UCSD-AML1 (cell line): ENCODE measurements at regions not wholly inside any gene's neighbourhood (a gene's known extent, or its start where the extent isn't known, plus 50 kb on each side); places are given as distances from the start of the nearest gene placed in this dataset.
"Not testable (repeated sequence)": the region's sequence is repeated elsewhere in the genome, so short reads cannot be mapped to it uniquely, and the experiment has no call there.

Source experiments
- DNase-seq: peaks from one replicate; lab custom pipeline; 2025; ENCODE audit not compliant: unreplicated experiment; lab: John Stamatoyannopoulos, UW

- not testable (repeated sequence) for DNase-seq
Observed at GRCh38 chr17:15858082-15858481, 86.8 kb upstream of the ADORA2B start.

GRCh38 chr17:15860774-15861173 lies 84.2 kb upstream of the ADORA2B start:
- not testable (repeated sequence) for DNase-seq

- DNase-seq = not testable (repeated sequence)
Observed at GRCh38 chr17:15864061-15864460, 80.9 kb upstream of the ADORA2B start.

GRCh38 chr17:15864472-15864871 lies 80.5 kb upstream of the ADORA2B start:
- DNase-seq = not testable (repeated sequence)

- not testable (repeated sequence) for DNase-seq
Observed at GRCh38 chr17:15866015-15866414, 78.9 kb upstream of the ADORA2B start.

GRCh38 chr17:15867331-15867730 lies 77.6 kb upstream of the ADORA2B start:
- DNase-seq = not testable (repeated sequence)

DNA sequence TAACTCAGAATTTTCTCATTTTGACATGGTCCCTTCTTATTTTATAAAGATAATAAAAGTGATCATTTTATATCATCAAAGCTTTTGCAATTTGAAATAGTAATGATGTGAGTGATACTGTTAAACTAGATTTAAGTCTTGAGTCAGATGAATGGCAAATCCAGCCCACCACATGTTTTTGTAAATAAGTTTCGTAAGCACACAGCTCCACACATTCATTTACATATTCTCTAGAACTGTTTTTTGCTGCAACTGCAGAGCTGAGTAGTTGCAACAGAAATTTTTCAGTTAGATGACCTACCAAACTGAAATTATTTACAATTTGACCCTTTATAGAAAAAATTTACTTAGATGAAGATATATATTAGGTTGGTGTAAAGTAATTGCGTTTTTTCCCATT lies 75.1 kb upstream of the ADORA2B start:
- not testable (repeated sequence) for DNase-seq

DNA sequence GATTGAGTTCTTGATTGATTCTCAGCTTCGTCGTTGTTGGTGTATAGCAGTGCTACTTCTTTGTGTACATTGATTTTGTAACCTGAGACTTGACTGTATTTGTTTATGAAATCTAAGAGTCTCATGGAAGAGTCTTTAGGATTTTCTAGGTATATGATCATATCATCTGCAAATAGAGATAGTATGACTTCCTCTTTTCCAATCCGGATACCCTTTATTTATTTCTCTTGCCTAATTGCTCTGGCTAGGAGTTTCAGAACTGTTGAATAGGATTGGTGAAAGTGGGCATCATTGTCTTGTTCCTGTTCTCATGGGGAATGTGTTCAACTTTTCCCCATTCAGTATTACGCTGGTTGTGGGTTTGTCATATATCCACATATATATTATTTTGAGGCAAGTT lies 72.3 kb upstream of the ADORA2B start:
- not testable (repeated sequence) for DNase-seq

GRCh38 chr17:15877882-15878500 lies 66.9 kb upstream of the ADORA2B start:
- DNase-seq = not testable (repeated sequence)

DNA sequence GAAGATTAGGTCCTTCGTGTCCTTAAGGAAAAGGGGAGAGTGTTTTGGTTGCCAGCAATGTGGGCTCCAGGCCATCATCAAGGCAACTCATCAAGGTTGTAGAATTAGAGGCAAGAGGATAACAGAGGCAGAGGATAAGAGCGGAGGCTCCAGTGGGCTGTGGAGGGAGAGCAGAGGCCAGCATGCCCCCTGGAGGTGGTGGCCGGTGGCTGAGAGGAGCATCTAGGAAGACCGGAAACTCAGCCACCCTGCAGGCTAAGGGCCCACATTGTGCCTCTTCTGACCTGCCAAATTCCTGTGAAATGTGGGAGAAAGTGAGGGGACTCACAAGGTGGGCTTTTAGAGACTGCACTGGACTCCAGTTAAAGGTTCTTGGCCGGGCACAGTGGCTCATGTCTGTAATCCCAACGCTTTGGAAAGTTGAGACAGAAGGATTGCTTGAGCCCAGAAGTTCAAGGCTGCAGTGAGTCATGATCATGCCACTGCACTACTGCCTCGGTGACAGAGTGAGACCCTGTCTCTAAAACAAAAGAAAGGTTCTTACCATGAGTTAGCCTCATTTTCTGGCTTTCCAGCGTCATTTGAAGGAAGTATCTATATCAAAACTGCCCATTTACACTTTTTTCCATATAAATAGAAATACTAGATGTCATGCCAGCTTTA lies 62.7 kb upstream of the ADORA2B start:
- no peak for DNase-seq

- no peak for DNase-seq
Observed at GRCh38 chr17:15882777-15883176, 62.2 kb upstream of the ADORA2B start.

DNA sequence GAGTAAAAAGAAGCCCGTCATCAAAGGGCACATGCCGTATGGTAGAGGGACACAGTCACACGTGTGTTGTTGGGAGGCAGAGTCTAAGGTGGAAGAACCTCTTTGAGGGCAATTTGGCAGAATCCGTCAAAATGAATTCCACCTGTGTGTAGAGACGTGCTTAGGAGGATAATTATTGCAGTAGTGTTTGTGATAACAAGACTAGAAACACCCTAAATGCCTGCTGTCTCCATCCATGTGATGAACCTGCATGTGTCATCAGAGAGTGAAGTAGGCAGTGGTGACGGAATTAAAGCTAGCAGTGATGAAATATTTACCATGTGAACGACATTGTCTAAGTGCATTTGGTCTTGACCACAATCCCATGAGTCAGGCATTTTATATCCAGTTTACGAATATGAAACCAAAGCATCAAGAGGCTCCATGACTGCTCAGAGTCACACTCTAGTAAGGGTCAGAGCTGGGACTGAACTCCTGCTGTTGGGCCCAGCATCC lies 61.3 kb upstream of the ADORA2B start:
- DNase-seq = no peak

DNA sequence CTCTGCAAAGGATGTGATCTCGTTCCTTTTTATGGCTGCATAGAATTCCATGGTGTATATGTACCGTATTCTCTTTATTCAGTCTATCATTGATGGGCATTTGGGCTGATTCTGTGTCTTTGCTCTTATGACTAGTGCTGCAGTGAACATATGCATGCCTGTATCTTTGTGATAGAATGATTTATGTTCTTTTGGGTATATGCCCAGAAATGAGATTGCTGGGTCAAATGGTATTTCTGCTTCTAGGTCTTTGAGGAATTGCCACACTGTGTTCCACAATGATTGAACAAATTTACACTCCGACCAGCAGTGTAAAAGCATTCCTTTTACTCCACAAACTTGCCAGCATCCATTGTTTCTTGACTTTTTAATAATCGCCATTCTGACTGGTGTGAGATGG lies 60.2 kb upstream of the ADORA2B start:
- DNase-seq = no peak

DNA sequence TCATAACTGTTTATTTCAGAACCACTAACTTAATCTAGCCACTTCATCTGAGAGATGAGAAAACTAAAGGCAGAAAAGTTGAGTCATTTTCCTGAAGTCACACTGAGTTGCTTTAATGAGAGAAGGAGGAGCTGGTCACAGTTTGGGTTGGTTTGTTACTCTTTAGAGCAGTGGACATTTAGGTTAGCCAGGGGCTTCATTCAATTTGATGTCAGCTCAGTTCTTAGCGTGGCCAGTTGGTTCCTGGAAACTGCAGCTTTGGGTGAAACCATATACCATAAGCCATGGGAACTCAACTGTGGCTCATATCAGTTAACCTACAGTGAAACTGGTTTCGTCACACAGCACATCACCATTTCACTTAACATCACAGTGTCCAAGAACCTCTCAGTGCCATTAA lies 59.2 kb upstream of the ADORA2B start:
- DNase-seq = no peak

DNA sequence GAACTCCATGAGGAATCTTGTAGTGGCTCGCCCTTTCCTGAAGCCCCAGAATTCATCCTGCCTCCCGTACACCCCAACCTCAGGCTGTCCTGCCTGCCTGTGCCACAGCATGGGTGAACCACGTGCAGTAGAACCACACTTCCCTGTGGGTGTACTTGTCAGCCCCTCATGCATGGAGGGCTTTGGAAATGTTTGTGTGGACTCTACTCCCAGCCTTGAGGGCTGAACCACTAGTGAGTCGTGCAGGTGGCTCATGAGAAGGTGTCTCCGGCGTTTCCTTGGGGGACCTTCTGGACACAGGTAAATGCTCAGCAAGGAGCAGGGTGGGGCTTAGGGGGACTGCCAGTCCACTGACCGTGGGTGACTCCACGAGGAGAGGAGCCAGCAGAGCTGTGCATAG lies 58.7 kb upstream of the ADORA2B start:
- DNase-seq = no peak

DNA sequence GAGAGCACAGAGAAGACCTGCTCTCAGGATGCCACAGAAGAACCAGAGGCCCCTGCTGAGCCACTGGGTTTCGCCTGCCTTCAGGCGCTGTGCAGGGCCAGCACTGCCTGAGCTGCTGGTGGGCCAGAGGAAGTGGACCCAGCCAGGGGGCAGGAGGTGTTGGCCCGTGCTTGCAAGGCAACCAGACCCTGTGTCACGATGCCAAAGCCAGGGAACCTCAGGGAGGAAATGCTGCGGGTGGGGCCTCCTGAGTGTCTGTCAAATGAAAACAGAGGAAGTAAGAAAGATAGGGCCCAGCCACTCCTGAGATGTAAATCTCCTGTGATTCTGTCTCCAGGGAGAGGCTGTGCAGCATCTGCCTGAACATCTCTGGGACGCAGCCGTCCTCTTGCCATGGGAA lies 58.1 kb upstream of the ADORA2B start:
- DNase-seq = peak; percentile 47

DNA sequence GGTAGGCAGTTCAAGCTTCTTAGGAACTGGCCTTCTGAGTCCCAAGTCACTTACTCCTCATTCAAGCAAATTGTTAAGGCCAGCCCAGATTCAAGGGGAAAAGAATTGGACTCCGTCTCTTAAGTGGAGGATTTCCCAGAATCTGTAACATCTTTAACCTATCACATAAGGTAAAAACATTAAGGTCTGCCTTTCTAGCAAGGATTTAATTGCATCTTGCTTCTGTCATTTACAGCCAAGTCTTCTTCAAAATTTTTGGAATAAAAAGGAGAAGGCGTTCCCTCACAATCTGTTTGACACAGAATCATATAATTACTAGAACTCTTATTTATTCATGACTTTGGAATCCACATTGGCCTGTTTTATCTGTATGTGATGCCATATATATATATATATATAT lies 56.5 kb upstream of the ADORA2B start:
- no peak for DNase-seq

GRCh38 chr17:15890279-15890892 lies 54.5 kb upstream of the ADORA2B start:
- DNase-seq = no peak

DNA sequence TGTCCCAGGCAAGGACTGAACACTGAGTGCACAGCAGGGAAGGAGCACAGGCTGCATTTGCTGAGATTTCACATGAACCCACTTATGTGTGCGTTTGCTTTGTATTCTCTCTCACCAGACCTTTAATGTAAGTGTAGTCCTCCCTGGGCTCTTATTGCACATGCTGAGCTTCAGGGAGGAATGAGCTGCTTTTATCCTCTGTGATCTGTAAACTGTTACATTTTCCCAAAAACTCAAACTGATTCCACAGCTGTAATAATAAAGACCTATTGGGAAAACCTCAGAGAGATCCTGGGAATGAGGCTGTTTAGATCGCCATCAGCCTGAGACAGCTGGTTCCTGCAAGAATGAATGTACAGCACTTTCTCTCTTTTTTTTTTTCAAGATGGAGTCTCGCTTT lies 53.6 kb upstream of the ADORA2B start:
- DNase-seq = no peak

- DNase-seq = no peak
Observed at GRCh38 chr17:15892244-15892643, 52.7 kb upstream of the ADORA2B start.

DNA sequence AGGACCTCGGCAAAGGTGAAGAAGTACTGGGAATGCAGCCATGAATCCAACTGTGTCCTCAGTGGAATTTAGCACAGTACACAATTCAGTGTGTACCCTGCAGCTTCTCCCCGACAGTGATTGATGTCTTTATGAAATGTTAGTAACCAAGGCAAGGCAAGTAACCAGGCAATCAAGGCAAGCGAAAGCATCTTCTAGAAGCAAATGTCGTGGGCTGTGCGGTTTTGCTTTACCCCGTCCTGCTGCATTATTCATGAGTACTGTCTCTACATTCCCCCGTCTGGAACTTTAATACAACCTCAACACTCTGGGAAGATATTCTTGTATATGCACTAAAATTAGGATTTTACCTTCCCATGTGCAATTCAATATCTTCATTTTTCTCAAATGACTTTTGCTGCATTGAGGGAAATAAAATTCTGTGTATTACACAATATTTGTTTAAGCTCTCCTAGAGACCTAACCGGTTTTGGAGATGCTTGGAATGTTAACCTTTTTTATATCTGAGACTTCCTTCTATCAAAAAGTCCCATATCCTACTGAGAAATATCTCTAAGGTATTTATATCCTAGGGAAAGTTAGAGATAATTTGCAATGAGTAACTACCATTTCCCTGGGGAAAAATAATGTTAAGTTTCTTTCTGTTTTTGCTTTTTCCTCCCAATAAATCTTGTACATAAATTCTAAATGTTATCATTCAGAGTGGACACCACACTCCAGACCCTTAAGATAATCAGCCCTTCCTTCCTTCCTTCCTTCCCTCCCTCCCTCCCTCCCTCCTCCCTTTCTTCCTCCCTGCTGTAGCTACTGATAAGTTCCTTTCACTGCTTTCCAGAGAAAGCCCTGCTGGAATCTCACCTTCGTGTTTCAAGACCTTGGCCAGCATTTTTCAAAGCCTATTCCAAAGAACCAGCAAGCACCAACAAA lies 51.9 kb upstream of the ADORA2B start:
- no peak for DNase-seq
